HEK293T (cell line): ENCODE measurements at regions not wholly inside any gene's neighbourhood (a gene's known extent, or its start where the extent isn't known, plus 50 kb on each side); places are given as distances from the start of the nearest gene placed in this dataset.

Experiments
- CTCF ChIA-PET: fragments of 350-600 bp; formaldehyde crosslinking; extraction: SDS; loops from one replicate; lab custom pipeline; 2021; ENCODE audit warnings: antibody characterized with exemption, inconsistent platforms; lab: Yijun Ruan, JAX
- POLR2A ChIA-PET: fragments of 350-600 bp; formaldehyde crosslinking; extraction: SDS; loops from one replicate; lab custom pipeline; 2020; ENCODE audit warnings: antibody characterized with exemption, inconsistent platforms; lab: Yijun Ruan, JAX
- DNase-seq: peaks from one replicate; pipeline ENCODE4 v3.0.0; 2012; ENCODE audit warnings: mixed read lengths; ENCODE audit errors: extremely low spot score
- ARNT ChIP-seq: fragments of 450-650 bp; IDR thresholded peaks from 2 replicates; pipeline ENCODE4 v1.6.1; 2017; ENCODE audit warnings: mild to moderate bottlenecking
- BHLHE40 ChIP-seq: fragments of 450-650 bp; IDR thresholded peaks from 2 replicates; pipeline ENCODE4 v1.6.1; 2016; ENCODE audit warnings: mild to moderate bottlenecking, moderate library complexity, borderline replicate concordance
- CTBP1 ChIP-seq: fragments of 450-650 bp; IDR thresholded peaks from 2 replicates; pipeline ENCODE4 v1.6.1; 2016; ENCODE audit warnings: borderline replicate concordance
- ELF4 ChIP-seq: fragments of 450-650 bp; IDR thresholded peaks from 2 replicates; pipeline ENCODE4 v1.6.1; 2017; ENCODE audit warnings: antibody characterized with exemption
- FOXA1 ChIP-seq: fragments of 450-650 bp; IDR thresholded peaks from 2 replicates; pipeline ENCODE4 v1.6.1; 2016; ENCODE audit warnings: mild to moderate bottlenecking
- FOXK2 ChIP-seq: fragments of 450-650 bp; IDR thresholded peaks from 2 replicates; pipeline ENCODE4 v1.6.1; 2016; ENCODE audit warnings: mild to moderate bottlenecking
- FOXM1 ChIP-seq: fragments of 450-650 bp; IDR thresholded peaks from 2 replicates; pipeline ENCODE4 v1.6.1; 2017; ENCODE audit warnings: mild to moderate bottlenecking, borderline replicate concordance
- HDGF ChIP-seq: fragments of 450-650 bp; IDR thresholded peaks from 2 replicates; pipeline ENCODE4 v1.6.1; 2017; ENCODE audit warnings: antibody characterized with exemption, borderline replicate concordance
- L3MBTL2 ChIP-seq: fragments of 450-650 bp; conservative IDR thresholded peaks from 2 replicates; pipeline ENCODE4 v1.6.1; 2016; ENCODE audit warnings: mild to moderate bottlenecking
- LEF1 ChIP-seq: fragments of 450-650 bp; IDR thresholded peaks from 2 replicates; pipeline ENCODE4 v1.6.1; 2017; ENCODE audit warnings: mild to moderate bottlenecking, borderline replicate concordance
- NFRKB ChIP-seq: fragments of 450-650 bp; IDR thresholded peaks from 2 replicates; pipeline ENCODE4 v1.6.1; 2016; ENCODE audit warnings: mild to moderate bottlenecking, moderate library complexity
- PKNOX1 ChIP-seq: fragments of 450-650 bp; IDR thresholded peaks from 2 replicates; pipeline ENCODE4 v1.6.1; 2016
- SP1 ChIP-seq: fragments of 450-650 bp; IDR thresholded peaks from 2 replicates; pipeline ENCODE4 v1.6.1; 2017
- SUZ12 ChIP-seq: fragments of 450-650 bp; IDR thresholded peaks from 2 replicates; pipeline ENCODE4 v1.6.1; 2016; ENCODE audit warnings: mild to moderate bottlenecking
- TARDBP ChIP-seq: fragments of 450-650 bp; IDR thresholded peaks from 2 replicates; pipeline ENCODE4 v1.6.1; 2016
- ZNF384 ChIP-seq: fragments of 450-650 bp; IDR thresholded peaks from 2 replicates; pipeline ENCODE4 v1.6.1; 2016

DNA sequence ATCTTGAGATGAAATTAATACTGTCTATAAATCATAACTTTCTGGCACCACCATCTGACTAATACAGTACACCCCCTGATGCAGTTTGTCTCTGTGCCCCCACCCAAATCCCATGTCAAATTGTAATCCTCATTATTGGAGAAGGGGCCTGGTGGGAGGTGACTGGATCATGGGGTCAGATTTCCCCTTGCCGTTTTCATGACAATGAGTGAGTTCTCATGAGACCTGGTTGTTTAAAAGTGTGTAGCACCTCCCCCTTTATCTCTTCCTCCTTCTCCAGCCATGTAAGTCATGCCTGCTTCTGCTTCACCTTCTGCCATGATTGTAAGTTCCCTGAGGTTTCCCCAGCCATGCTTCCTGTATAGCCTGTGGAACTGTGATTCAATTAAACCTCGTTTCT is 78.7 kb upstream of the CDH6 start:
- DNase-seq: no peak
- CTCF ChIA-PET: no interaction called here
- TF ChIP-seq PKNOX1 (no peak), NFRKB (no peak), ZNF384 (no peak), TARDBP (no peak), CTBP1 (no peak), FOXA1 (no peak), ELF4 (no peak), SUZ12 (no peak), SP1 (no peak), FOXK2 (no peak), LEF1 (no peak), FOXM1 (no peak), BHLHE40 (no peak), L3MBTL2 (no peak), ARNT (no peak), HDGF (no peak)
- POLR2A ChIA-PET: no interaction called here

DNA sequence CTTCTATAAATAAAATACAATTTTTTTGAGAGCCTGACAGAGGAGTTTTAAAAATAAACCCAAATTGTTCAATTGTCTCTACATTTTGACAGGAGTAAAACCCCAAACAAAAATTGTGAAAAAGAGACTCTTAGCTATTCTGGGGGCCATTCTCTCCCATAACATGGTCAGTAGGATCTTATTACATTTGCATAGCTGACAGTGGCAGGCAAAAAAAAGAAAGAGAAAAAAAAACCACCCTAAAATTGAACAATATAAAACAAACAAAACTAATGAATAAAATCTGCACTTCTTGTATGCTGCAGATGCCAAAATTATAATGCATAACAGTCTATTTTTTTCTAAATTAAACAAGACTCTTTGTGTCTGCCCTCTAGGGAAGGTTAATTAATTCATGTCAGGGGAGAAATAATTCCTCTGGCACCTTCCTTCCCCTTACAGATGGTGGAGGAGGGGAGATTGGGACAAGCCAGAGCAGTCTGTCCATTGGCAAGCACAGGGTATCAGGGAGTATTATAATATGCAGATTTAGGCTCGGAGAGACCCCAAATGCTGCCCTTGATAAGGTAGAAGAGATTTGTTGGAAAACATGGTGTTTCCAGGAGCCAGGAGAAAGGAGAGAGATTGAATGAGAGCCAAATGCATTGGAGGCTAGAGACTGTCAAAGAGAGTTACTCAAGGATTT is 79.7 kb upstream of the CDH6 start:
- ChIA-PET POLR2A (no interaction called here), CTCF (no interaction called here)
- TF ChIP-seq ZNF384: no peak
- TF ChIP-seq FOXK2: no peak
- no peak for TF ChIP-seq L3MBTL2
- no peak for TF ChIP-seq SUZ12
- TF ChIP-seq FOXM1: no peak
- TF ChIP-seq LEF1: no peak
- TF ChIP-seq ARNT: no peak
- TF ChIP-seq NFRKB: no peak
- no peak for TF ChIP-seq HDGF
- TF ChIP-seq ELF4: no peak
- TF ChIP-seq FOXA1: no peak
- TF ChIP-seq TARDBP: no peak
- no peak for TF ChIP-seq BHLHE40
- no peak for TF ChIP-seq SP1

GRCh38 chr5:31113101-31113500 is 80.4 kb upstream of the CDH6 start:
- no peak for DNase-seq
- ChIA-PET CTCF (no interaction called here), POLR2A (no interaction called here)
- TF ChIP-seq SP1: no peak

More for the DNA sequence above, 79.7 kb upstream of the CDH6 start:
- no peak for DNase-seq

- no peak for DNase-seq
- TF ChIP-seq PKNOX1 (no peak), FOXK2 (no peak), FOXM1 (no peak), ZNF384 (no peak), SP1 (no peak), BHLHE40 (no peak), SUZ12 (no peak), CTBP1 (no peak), L3MBTL2 (no peak), LEF1 (no peak), NFRKB (no peak), ELF4 (no peak), FOXA1 (no peak), ARNT (no peak), HDGF (no peak), TARDBP (no peak)
- ChIA-PET CTCF (interaction anchor here (0.6 kb wide), 1 partner anchor 11 kb away, joined by 3 read pairs; no protein-coding TSS in a partner anchor), POLR2A (no interaction called here)
Observed at GRCh38 chr5:31107091-31107518, 86.4 kb upstream of the CDH6 start.

DNA sequence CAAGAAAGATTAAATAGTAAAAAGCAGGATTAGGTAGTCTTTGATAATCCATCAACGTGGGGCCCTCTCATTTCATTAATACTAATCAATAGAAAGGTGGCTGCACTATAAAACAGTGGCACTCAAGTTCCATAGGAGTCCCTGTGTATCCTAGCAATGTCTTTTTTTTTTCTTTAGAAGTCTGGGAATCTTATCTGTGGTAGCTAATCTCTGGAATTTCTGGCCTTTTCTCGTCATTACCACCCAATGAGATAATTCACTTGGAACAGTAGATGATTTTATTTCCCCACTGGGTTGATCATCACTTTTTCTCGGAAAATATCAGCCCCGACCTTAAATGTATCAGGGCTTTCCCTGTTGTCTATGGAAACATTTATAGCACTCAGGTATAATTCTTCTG is 86.8 kb upstream of the CDH6 start:
- POLR2A ChIA-PET: no interaction called here
- DNase-seq: no peak
- CTCF ChIA-PET: no interaction called here
- no peak for TF ChIP-seq ELF4
- TF ChIP-seq L3MBTL2: no peak
- TF ChIP-seq NFRKB: no peak
- no peak for TF ChIP-seq LEF1
- no peak for TF ChIP-seq FOXK2

GRCh38 chr5:31106278-31106677 is 87.2 kb upstream of the CDH6 start:
- DNase-seq: no peak
- ChIA-PET CTCF (no interaction called here), POLR2A (no interaction called here)
- TF ChIP-seq L3MBTL2 (no peak), FOXM1 (no peak), SUZ12 (no peak), PKNOX1 (no peak), HDGF (no peak), LEF1 (no peak), ARNT (no peak), CTBP1 (no peak), ZNF384 (no peak), BHLHE40 (no peak)
